GF-D8 (cell line): ENCODE measurements at regions not wholly inside any gene's neighbourhood (a gene's known extent, or its start where the extent isn't known, plus 50 kb on each side); places are given as distances from the start of the nearest gene placed in this dataset.
"Not testable (repeated sequence)": the region's sequence is repeated elsewhere in the genome, so short reads cannot be mapped to it uniquely, and the experiment has no call there.

Source experiments
- DNase-seq: peaks from one replicate; lab custom pipeline; 2025; lab: John Stamatoyannopoulos, UW

DNA sequence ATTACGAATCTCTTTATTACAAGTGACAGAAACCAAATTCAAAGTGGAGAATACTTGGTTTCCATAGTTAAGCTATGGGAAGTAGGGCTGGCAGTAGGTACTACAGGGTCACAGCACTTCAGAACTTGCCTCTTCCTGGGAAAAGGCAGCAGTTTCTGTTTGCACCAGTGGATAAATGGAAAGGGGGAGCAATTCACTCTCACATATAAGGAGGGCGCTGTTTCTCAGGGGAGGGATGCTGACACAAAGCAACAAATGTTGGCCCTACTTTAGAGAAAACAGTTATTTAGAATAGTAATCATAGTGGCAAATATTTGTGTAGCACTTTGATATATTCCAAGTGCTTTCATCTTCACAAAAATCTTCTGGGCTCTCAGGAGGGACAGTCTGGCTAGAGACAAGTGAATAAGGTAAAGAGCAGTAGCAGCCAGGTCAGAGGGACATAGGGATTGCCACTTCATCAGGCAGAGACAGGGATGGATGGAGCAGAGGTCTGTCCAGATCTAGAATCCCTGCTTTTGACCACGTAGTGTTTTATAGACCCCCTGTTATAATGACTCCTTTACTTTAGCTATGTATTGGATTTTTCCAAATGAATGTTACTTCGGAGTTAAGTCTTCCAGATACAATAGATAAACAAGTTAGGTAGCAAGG, 554.8 kb upstream of the SGCD start:
- no peak for DNase-seq

DNA sequence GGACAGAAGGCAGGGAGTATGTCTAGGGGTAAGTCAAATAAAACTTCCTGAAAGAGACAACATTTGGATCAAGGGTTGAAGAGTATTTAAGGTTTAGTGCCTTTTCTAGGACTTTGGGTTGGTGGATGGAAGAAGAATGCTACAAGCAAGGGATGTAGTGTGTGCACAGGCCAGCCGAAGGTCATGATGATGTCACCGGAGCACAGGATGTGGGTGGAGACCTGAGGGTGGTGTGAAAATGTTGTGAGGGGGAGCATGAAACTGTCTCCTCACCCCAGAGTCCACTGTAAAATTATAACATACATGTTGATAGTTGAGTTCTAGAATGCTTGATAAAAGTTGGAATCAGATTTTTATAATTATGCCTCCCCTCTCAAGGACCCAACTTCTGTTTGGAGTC, 553.3 kb upstream of the SGCD start:
- no peak for DNase-seq

DNA sequence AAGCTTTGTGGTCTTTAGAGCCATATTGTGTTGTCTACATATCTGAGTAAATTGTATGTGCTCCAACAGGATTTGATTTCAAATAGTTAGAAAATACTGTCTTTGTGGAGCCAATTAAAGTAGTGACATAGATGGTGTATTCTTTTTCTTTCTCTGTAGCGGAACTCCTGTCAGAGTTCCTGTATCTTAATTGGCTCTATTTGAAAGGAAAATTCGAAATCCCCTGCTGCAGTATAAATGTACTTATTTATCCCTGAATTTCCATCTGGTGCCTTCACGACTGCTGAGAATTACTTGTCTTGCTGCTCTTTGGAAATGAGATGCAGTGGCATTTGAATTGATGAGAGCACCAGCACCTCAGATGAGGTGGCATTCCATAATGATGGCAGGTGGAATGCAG, 546.7 kb upstream of the SGCD start:
- DNase-seq, result no peak

DNA sequence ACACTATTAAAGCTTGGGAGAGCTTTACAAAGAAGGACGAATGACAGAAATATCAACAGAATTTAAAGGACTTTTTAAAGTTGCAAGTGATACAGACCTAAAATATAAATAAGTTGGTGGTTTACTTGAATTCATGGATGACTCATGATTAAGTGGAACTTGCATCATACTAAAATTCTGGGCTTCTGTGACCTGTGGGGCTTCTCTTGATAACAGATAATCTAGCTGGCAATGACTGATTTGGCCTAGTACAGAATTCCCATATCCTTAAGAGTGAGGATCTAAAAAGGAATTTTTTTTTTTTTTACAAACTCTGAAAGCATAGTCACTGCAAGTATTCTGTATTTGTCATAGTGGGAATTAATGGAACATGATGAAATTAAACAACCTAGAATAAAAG, 543.7 kb upstream of the SGCD start:
- DNase-seq, result no peak

DNA sequence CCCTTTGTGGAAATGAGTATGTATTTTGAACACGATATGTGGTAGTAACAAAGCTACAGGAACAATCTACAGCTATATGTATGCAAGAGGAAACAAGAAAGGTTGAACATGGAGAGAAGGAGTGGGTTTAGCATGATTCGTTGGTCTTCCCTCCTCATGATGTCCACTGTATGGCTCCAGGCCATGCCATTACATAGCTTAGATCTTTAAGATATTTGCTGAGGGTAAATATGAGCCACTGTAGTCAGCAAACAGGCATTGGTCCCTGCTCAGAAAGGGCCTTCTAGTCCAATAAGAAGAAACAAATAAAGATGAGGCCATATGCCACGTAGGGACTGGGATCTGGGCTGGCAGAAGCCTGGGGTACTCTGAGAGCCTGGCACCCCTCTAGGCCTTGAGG, 543.2 kb upstream of the SGCD start:
- no peak for DNase-seq

DNA sequence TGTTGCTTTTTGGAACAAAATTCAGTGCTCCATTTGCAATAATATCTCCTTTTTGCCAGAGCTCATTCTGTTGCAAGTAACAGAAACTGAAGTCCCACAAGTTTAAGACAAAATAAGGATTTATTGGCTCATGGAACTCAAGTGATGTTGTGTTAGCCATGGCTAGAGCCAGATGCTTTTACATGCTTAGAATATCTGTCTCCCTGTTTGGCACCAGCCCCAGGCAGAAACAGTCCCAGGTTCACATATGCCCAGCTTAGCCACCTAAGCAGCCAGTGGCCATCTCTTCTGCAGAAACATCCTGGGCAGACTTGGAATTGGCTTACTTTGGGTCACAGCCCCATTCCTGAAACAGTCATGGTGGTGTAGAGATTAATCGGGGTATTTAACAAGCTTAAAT, 540.9 kb upstream of the SGCD start:
- no peak for DNase-seq

DNA sequence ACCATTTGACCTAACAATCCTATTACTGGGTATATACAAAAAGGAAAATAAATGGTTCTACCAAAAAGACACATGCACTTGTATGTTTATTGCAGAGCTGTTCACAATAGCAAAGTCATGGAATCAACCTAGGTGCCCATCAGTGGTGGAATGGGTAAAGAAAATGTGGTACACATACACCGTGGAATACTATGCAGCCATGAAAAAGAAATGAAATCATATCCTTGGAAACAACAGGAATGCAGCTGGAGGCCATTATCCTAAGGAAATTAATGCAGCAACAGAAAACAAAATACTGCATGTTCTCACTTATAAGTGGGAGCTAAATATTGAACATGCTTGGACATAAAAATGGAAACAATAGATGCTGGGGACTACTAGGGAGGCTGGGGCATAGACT, 534.1 kb upstream of the SGCD start:
- DNase-seq, result no peak

DNA sequence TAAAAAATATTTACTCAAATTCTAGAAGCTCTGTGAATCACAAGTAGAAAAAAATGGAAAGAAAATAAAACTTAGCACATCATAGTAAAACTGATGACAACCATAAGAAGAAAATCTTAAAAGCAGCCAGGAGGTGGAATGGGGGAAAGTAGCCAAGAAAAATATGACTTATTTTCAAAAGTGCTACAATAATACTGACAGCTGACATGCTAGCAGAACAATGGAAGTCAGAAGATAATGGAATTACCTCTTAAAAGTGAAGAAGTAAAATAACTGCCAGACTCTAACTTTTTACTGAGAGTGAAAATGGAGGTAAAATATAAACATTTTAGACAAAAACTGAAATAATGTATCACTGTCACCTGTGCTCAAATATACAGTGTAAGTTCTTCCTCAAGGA, 532.2 kb upstream of the SGCD start:
- DNase-seq, result no peak

DNA sequence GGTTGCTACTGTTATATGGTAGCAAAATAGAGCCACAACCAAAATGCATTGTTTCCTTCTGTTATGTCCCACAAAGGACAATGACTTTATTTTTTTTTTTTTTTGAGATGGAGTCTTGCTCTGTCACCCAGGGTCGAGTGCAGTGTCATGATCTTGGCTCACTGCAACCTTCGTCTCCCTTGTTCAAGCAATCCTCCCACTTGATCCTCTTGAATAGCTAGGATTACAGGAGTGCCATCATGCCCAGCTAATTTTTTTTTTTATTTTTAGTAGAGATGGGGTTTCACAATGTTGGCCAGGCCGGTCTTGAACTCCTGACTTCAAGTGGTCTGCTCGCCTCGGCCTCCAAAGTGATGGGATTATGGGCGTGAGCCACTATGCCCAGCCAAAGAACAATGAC, 527.7 kb upstream of the SGCD start:
- no peak for DNase-seq

DNA sequence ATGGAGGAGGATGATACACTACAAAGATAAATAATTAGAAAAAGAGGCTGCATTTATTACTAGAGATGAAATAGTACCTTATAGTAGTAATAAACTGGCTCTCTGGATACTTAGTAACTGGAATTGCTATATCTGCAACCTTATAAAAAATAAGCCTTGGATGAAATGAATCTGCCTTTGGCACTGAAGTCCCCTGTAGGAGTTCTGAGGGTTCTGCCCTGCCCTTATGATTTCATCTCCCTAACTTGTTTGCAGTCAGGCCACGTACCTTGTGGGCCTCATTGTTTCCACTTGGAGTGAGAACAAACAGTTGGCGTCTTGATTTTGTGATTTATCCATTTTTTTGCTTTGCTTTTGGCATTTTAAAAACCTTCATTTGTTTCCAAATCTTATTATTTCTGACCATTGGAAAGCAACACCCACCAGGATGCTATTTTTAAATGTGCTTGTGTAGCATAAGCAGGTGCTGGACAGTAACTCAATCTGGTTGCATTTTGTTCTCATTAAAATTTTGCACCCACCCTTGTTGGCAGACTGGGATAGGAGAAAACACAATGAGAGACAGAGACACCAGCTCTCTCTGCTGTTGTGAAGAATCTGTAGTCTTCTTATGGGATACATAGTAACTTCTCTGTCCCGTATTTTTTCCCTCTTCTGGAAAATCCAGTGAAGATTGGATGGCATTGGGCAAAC, 518.9 kb upstream of the SGCD start:
- no peak for DNase-seq

DNA sequence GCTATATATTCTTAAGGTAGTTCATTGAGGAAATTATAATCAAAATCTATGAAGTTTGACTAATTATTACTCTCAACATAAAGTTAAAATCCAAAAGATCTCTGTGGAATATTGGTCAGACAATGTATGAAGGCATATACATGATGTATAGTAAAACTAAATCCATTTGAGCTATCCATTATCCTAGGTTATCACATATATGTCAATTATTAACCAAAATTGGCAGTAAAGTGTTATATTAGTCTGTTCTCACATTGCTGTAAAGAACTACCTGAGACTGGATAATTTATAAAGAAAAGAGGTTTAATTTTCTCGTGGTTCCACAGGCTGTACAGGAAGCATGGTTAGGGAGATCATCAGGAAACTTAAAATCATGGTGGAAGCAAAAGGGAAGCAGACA, 511.7 kb upstream of the SGCD start:
- no peak for DNase-seq

DNA sequence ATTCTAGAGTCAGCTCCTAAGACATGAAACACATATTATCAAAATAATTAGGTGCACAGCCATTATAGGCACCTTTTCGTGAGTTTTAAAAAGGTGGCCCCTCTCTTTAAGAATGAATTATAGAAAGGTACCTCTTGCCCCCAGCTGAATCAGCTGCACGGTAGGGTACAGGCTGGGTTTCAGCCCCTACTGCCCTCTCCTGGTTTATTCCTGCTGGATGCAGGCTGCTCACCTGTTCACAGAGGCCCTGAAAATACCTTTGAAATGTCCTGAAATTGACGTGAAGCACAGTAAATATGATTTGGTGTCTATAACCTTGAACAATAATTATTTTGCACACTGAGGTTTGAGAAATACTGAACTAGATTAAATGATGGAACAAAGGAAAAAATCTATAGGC, 504.8 kb upstream of the SGCD start:
- no peak for DNase-seq

DNA sequence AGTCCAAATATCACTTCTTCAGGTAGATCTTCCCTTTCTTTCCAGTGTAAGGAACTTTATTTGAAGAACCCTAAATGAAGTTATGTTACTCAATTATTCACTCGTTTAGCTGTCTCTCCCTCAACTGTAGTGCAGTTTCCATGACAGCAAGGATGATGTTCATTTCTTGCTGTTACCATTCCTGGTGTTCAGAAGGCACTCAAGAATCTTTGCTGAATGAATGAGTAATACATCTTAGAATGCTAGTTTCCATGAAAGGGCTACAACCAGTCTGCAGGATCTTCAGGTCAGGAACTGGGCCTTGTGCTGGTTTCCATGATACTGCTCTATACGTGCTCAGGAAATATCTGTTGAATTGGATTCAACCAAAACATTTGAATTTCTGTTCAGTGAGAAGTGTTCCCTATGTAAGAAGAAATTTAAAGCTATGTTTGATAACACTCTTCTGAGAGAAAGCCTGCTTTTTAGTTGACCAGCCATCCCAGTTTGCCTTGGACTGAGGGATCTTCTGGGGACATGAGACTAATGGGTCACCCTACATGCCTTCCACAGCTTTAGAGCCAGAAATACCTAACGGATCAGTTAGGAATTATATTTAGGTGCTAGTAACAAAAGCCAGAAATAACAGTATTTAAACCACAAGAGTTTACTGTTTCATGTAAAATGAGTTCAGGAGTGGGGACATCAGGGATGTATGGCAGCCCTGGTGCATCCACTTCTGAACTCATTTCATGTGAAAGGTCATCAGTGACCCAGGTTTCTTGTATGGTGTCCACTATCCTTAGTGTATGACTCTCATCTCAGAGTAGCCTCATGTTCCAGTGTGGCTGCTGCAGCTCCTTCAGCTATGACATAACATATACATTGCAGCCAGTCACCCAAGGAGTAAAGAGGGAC, 500.1 kb upstream of the SGCD start:
- no peak for DNase-seq

DNA sequence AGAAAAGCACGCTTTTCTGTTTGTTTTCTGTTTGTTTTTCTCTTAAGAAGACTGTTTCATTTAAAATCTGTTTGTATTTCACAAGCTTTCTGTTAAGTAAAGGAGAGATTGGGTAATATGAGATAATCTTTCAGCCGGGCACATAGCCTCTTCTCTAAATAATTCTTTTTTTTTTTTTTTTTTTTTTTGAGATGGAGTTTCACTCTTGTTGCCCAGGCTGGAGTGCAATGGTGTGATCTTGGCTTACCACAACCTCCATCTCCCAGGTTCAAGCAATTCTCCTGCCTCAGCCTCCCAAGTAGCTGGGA, 499.5 kb upstream of the SGCD start:
- DNase-seq, result not testable (repeated sequence)

DNA sequence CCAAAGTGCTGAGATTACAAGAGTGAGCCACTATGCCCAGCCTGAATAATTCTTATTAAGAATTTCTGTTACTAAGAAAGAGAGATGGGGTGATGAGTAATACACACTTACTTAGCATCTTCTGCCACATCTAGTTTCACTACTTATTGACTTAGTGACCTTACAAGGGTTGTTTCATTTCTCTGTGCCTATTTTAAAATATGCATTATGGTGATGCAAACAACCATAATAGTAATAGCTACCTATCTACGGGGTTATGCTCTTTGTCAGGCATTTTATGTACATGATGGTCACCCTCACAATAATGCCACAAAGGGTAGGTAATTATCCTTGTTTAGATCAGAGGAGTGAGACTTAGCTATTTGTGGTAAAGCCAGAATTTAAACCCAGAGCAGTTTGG, 499.0 kb upstream of the SGCD start:
- DNase-seq, result no peak

DNA sequence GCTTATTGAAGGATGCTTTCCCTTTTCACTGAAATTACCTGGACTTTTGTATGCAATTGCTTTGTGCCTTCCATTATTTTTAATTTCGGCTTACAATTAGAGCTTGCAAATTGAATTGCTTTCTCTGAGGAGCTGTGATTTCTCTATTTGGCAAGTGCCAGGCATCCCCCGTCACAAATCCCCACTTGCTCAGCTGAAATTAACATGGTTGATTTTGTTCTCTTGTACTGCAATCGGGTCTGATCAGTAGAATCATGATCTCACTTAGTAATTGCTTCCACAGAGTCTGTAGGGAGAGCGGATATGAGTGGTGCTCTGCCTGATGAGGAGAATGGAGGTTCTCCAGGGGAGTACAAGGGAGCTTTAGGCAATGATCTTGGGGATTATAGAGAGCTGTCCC, 495.5 kb upstream of the SGCD start:
- DNase-seq, result no peak

DNA sequence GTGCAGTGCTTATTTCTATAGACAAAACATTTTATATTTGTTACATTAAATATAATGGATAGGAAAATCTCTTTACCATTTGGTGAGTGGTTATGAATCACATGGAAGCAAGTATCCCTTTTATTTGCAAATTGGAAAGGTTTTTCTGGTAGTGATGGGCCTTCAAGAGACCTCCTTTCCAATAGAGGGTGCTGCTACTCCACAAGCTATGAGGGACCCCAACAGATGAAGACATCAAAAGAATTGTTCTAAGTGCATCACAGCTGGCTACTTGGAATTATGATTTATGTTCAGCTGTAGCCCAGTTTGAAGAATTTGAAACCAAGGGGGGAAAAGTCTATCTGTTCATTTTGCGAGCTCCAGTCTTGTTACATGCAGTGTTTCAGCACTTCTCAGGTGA, 493.7 kb upstream of the SGCD start:
- DNase-seq, result no peak

DNA sequence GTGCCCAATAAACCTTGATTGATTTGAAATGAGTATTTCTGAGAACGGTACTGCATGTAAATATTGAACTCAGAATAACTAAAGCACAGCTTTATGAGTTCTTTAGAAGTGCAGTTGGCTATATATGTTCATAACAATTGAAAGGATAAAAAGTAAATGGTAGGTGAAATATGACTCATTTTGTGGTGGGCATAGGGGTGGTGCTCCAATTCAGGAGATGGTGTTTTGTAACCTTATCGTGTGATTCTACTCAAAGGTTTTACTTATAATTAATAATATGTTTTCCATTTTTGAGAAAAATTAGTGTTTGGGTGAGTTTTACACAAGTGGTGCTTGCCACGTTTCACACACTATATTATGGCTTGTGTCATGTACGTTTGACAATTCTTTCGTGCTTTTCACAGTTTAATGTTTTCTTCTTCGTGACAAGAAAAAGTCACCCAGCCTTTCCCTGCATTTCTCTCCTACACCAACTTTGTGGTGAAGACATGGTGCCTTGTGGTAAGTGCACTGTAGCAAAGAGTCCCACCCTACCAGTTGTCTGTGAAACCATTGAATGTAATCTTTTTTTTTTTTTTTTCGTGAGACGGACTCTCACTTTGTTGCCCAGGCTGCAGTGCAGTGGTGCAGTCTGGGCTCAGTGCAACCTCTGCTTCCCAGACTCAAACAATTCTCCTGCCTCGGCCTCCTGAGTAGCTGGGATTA, 492.5 kb upstream of the SGCD start:
- no peak for DNase-seq

DNA sequence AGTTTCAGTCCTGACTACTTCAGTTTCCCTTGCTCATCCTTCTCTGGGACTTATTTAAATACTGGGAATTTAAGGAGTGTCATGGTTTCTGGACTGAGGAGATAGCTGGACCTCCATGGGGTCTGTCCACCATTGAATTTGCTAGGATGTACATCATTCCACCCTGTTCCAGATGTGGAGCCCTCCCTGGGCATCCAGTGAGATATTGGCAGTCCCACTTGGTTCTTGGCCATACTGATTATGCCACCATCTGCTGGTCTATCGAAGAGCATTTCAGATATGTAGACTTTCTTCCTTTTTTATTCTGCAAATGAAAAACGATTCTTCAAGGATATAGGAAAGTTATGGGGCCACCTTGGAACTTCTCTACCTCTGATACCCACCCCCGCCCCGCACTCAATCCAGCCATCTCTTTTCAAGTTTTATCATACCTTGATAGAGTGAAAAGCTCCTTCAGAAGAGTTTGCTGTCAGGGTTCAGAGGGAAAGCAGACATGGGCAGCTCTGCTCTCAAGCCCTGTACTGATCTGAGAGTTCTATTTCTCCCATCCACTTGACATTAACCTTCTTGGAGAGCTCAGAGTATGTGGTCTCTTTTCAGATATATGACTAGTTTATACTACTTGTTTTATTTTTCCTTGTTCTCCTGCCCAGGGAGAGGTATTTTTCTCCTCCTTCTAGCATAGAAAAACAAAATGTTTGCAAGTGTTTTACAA, 490.7 kb upstream of the SGCD start:
- DNase-seq, result no peak

DNA sequence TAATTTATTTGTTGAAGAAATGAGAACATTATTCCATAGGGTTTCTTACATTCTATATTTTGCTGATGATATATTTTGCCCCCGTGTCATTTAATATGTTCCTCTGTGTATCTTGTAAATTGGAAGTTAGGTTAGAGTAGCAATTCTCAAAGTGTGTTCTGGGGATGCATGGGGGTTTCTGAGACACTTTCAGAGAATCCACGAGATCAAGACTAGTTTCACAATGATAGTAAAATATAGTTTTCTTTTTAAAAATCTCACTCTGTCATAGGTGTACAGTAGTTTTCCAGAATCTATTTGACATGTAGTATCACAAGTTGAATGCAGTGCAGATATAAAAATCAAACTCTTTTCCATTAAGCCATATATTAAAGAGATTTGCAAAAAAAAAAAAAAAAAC, 488.6 kb upstream of the SGCD start:
- DNase-seq, result no peak

DNA sequence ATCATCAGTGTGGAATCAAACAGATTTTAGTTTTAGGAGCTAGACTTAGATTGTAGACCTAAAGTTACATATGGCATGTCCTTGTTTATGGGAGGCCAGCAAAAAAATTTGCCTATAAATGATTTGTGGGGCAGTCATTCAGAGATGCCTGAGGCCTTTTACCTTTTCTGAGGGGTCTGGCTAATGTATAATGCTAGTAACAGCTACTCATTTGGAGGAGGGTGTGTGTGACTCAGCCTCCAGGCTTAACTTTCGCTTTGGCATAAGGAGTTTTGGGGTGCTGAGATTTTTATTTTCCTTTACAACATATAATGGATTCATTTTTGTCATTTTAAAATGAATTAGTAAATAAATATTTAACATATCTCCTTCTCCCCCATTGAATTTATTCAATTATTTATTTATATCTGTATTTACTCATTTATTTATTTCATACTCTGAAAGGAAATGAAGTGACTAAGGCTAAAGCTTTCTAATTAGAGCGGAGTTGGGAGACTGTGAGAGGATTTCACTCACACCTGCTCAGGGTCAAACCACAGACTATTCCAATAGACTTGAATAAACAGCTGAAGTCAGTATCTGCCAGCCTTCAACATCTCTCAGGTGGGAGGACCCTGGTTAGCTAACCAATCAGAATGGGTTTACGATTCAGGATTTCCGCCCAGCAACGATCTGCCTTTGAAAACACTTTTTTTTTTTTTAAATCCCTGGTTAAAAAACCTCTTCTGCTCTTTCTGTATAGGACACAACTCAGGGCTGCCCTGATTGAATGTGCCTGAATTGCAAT, 487.5 kb upstream of the SGCD start:
- DNase-seq, result no peak
